Endothelial cell of umbilical vein (primary cell): ENCODE measurements at regions not wholly inside any gene's neighbourhood (a gene's known extent, or its start where the extent isn't known, plus 50 kb on each side); places are given as distances from the start of the nearest gene placed in this dataset.

Experiments
- CTCF ChIP-seq, 2 donors: IDR thresholded peaks; 1 replicate in 1 of 2; 2 replicates in 1 of 2; pipeline ENCODE4 v1.5.1; 2011; ENCODE audit warnings: low read length in 2 of 2, mild to moderate bottlenecking in 2 of 2, moderate library complexity in 2 of 2, control low read depth in 1 of 2, inconsistent platforms in 1 of 2, low read depth in 1 of 2; ENCODE audit not compliant: insufficient read depth in 1 of 2; ENCODE audit errors: extremely low read depth in 1 of 2
- GATA2 ChIP-seq: IDR thresholded peaks from 2 replicates; pipeline ENCODE4 v1.7.0; 2011; ENCODE audit warnings: low read depth, mild to moderate bottlenecking, moderate library complexity, mixed read lengths, low read length; ENCODE audit not compliant: insufficient read length, insufficient read depth
- JUN ChIP-seq: IDR thresholded peaks from 2 replicates; pipeline ENCODE4 v1.6.1; 2011; ENCODE audit warnings: borderline replicate concordance, low read depth; ENCODE audit not compliant: insufficient read length, insufficient read depth
- POLR2A ChIP-seq: IDR thresholded peaks from 2 replicates; pipeline ENCODE4 v1.6.1; 2012; ENCODE audit warnings: low read depth, mild to moderate bottlenecking, control low read depth, low read length
- POLR2AphosphoS5 ChIP-seq: IDR thresholded peaks from 2 replicates; pipeline ENCODE4 v1.6.1; 2012; ENCODE audit warnings: low read depth, mild to moderate bottlenecking, control low read depth, low read length, moderate library complexity; ENCODE audit not compliant: insufficient read depth

GRCh38 chr13:84439108-84439507 lies 556.8 kb upstream of the SLITRK1 start:
- TF ChIP-seq CTCF (IDR thresholded peaks at IDR 0.05; ENCODE audit: extremely low read depth in 1 of 2, insufficient read depth in 1 of 2, low read depth in 1 of 2, low read length in 2 of 2) = no peak
- no peak for TF ChIP-seq POLR2A
- TF ChIP-seq POLR2AphosphoS5 = no peak
- TF ChIP-seq JUN = no peak
- no peak for TF ChIP-seq GATA2
